ENCODE measurements at regions not wholly inside any gene's neighbourhood (a gene's known extent, or its start where the extent isn't known, plus 50 kb on each side); places are given as distances from the start of the nearest gene placed in this dataset.
A peak's percentile ranks its signal among the peaks of the same experiment; 100 is the strongest.

GRCh38 chr4:124945422-124945821 lies 232.9 kb upstream of the ANKRD50 start:
- FAIRE-seq (no peak), DNase-seq (ENCODE audit: low read depth, low spot score) (peak; percentile 32)
- no TSS peak for BruUV-seq (replicated peaks)
- H3K79me2 ChIP-seq (ENCODE audit: control insufficient read depth, insufficient read depth, low read length) = no peaks in the 10 kb centered on the region
- H3K36me3 ChIP-seq (ENCODE audit: control insufficient read depth in 2 of 2, extremely low read depth in 1 of 2, insufficient read depth in 2 of 2, low read length in 2 of 2) = no peaks in the 10 kb centered on the region
- no peak for TF ChIP-seq MYC (IDR thresholded peaks at IDR 0.05; ENCODE audit: low read depth, low read length)
- TF ChIP-seq FOS (IDR thresholded peaks at IDR 0.05; ENCODE audit: borderline replicate concordance, insufficient read depth, low read length) = no peak
- no peak for TF ChIP-seq JUN (IDR thresholded peaks at IDR 0.05; ENCODE audit: borderline replicate concordance, insufficient read depth, insufficient read length, low read depth)
- no peak for TF ChIP-seq POLR2AphosphoS5 (IDR thresholded peaks at IDR 0.05; ENCODE audit: insufficient read depth, low read depth, low read length)
- no peak for TF ChIP-seq GATA2 (IDR thresholded peaks at IDR 0.05; ENCODE audit: insufficient read depth, insufficient read length, low read depth, low read length)
- TF ChIP-seq CTCF (IDR thresholded peaks at IDR 0.05; ENCODE audit: extremely low read depth in 1 of 2, insufficient read depth in 1 of 2, low read depth in 1 of 2, low read length in 2 of 2) = no peak
- TF ChIP-seq EZH2 (IDR thresholded peaks at IDR 0.05; ENCODE audit: borderline replicate concordance, low read depth, low read length, severe bottlenecking) = no peak
- TF ChIP-seq, protein P1, sequence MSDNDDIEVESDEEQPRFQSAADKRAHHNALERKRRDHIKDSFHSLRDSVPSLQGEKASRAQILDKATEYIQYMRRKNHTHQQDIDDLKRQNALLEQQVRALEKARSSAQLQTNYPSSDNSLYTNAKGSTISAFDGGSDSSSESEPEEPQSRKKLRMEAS (IDR thresholded peaks at IDR 0.05; ENCODE audit: insufficient read depth, insufficient read length) = no peak
- TF ChIP-seq POLR2A (IDR thresholded peaks at IDR 0.05; ENCODE audit: low read depth, low read length) = no peak
- H3K4me3 ChIP-seq (replicated peaks in 1 of 3; ENCODE audit: insufficient read depth in 1 of 3, low read depth in 1 of 3, low read length in 3 of 3) = peak overlapping the region in 2 of 3 experiments; percentile 41 to 46
- peak overlapping the region; percentile 89 for H2AFZ ChIP-seq (ENCODE audit: low read depth, low read length)
- POLR2A ChIA-PET = no interaction called here
- H3K9ac ChIP-seq (replicated peaks; ENCODE audit: extremely low read depth, insufficient read depth, low read length) = peak overlapping the region; percentile 26
- peaks cover 59% of the 10 kb centered on the region for H3K4me1 ChIP-seq (ENCODE audit: control insufficient read depth, extremely low read depth, insufficient read depth, low read length)
- peak overlapping the region; percentile 26 for H3K27ac ChIP-seq (ENCODE audit: insufficient read depth, low read depth, low read length)
- no peaks in the 10 kb centered on the region for H4K20me1 ChIP-seq (replicated peaks; ENCODE audit: control insufficient read depth, extremely low read depth, insufficient read depth, low read length)
- H3K4me2 ChIP-seq (ENCODE audit: insufficient read depth, low read length) = peak overlapping the region; percentile 91
- dilution Hi-C loops (cut with MboI; ENCODE audit: extremely low pct_ligation_motif_present, low sequenced_read_pairs) (no loop called here), intact Hi-C loops (cut with micrococcal nuclease) (loop anchor here (5.0 to 10.0 kb wide), 2 partner anchors 212 to 789 kb away; no protein-coding TSS in a partner anchor)
- CTCF ChIA-PET = interaction anchor here (1.2 kb wide), 1 partner anchor 8 kb away, joined by 3 read pairs; no protein-coding TSS in a partner anchor
- no peaks in the 10 kb centered on the region for H3K9me3 ChIP-seq (replicated peaks; ENCODE audit: control insufficient read depth, insufficient read depth, low read length)
- no peaks in the 10 kb centered on the region for H3K27me3 ChIP-seq (ENCODE audit: control insufficient read depth in 2 of 2, insufficient read depth in 2 of 2, low read length in 2 of 2)
- H3K9me1 ChIP-seq (replicated peaks; ENCODE audit: control insufficient read depth, extremely low read depth, insufficient read depth, low read length) = no peaks in the 10 kb centered on the region
